Hepatocyte (in vitro differentiated cells): ENCODE measurements at regions not wholly inside any gene's neighbourhood (a gene's known extent, or its start where the extent isn't known, plus 50 kb on each side); places are given as distances from the start of the nearest gene placed in this dataset.
A peak's percentile ranks its signal among the peaks of the same experiment; 100 is the strongest.

Source experiments
- DNase-seq: peaks from one replicate; pipeline ENCODE4 v3.0.0-alpha.2; 2016; ENCODE audit warnings: low spot score
- H2AFZ ChIP-seq: fragments of 200-600 bp; sonication (generic); 2 replicates; pipeline ENCODE4 v1.6.0; 2016; ENCODE audit warnings: antibody characterized with exemption, mild to moderate bottlenecking
- H3K27ac ChIP-seq: fragments of 200-600 bp; sonication (generic); 2 replicates; pipeline ENCODE4 v1.5.1; 2016; ENCODE audit warnings: mild to moderate bottlenecking
- H3K27me3 ChIP-seq: fragments of 200-600 bp; sonication (generic); 2 replicates; pipeline ENCODE4 v1.6.1; 2016
- H3K36me3 ChIP-seq: fragments of 200-600 bp; sonication (generic); replicated peaks from 2 replicates; pipeline ENCODE4 v1.5.1; 2016; ENCODE audit warnings: low read depth; ENCODE audit not compliant: insufficient read depth
- H3K4me1 ChIP-seq: fragments of 200-600 bp; sonication (generic); 2 replicates; pipeline ENCODE4 v1.5.1; 2016; ENCODE audit warnings: mild to moderate bottlenecking, moderate library complexity; ENCODE audit not compliant: insufficient read depth
- H3K4me2 ChIP-seq: fragments of 200-600 bp; sonication (generic); 2 replicates; pipeline ENCODE4 v1.6.0; 2016
- H3K4me3 ChIP-seq: fragments of 200-600 bp; sonication (generic); 2 replicates; pipeline ENCODE4 v1.5.1; 2016; ENCODE audit warnings: mild to moderate bottlenecking
- H3K79me2 ChIP-seq: fragments of 200-600 bp; sonication (generic); 2 replicates; pipeline ENCODE4 v1.6.0; 2017; ENCODE audit warnings: mild to moderate bottlenecking
- H3K9me2 ChIP-seq: fragments of 200-600 bp; sonication (generic); replicated peaks from 2 replicates; pipeline ENCODE4 v1.6.0; 2017; ENCODE audit warnings: mild to moderate bottlenecking; ENCODE audit not compliant: insufficient read depth
- H3K9me3 ChIP-seq: fragments of 200-600 bp; sonication (generic); 2 replicates; pipeline ENCODE4 v1.5.1; 2016; ENCODE audit warnings: low read depth, mild to moderate bottlenecking
- H4K20me1 ChIP-seq: fragments of 200-600 bp; sonication (generic); 2 replicates; pipeline ENCODE4 v1.6.0; 2016; ENCODE audit warnings: mild to moderate bottlenecking; ENCODE audit not compliant: insufficient read depth, poor library complexity, severe bottlenecking
- CTCF ChIP-seq: fragments of 200-600 bp; sonication (generic); IDR thresholded peaks from 2 replicates; pipeline ENCODE4 v1.5.1; 2016; ENCODE audit warnings: antibody characterized with exemption, mild to moderate bottlenecking; ENCODE audit not compliant: poor library complexity
- EZH2 ChIP-seq: fragments of 200-600 bp; sonication (generic); IDR thresholded peaks from 2 replicates; pipeline ENCODE4 v1.6.1; 2016; ENCODE audit warnings: antibody characterized with exemption, mild to moderate bottlenecking, borderline replicate concordance
- EZH2phosphoT487 ChIP-seq: fragments of 200-600 bp; sonication (generic); IDR thresholded peaks from one replicate; pipeline ENCODE4 v1.6.1; 2018; ENCODE audit warnings: antibody characterized with exemption, mild to moderate bottlenecking, low read depth, moderate library complexity; ENCODE audit not compliant: unreplicated experiment, severe bottlenecking
- WGBS: methylation state at CpG from one replicate; pipeline ENCODE4 v1.1.6; 2016; ENCODE audit warnings: low lambda C conversion rate; ENCODE audit errors: missing lambda C conversion rate; 5-methylcytosine and 5-hydroxymethylcytosine counted together

DNA sequence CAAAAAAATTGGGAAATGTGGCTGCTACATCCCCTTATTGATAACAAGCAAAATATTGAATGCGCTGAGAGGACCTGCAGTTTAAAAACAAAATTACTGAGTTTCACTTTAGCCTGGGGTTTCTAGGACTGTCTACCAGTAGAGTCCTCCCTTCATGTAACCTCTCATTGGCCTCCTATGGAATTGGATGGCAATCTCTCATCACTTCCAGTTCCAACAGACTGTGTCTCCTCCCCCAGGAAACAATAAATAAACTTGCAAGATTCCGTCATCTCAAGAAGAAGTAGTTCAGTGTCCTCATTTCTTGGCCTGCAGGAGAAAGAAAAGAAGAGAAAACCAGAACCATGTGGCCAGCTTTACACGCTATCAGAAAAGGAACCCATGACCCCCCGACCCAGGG, 123.8 kb downstream of the TLE3 start:
- no peak overlapping the region for H3K4me3 ChIP-seq
- no peaks in the 10 kb centered on the region for H4K20me1 ChIP-seq
- no peaks in the 10 kb centered on the region for H3K36me3 ChIP-seq
- H3K4me1 ChIP-seq, result no peaks in the 10 kb centered on the region
- no peak for DNase-seq
- H3K79me2 ChIP-seq, result no peaks in the 10 kb centered on the region
- TF ChIP-seq EZH2, result no peak
- no peak for TF ChIP-seq CTCF
- TF ChIP-seq EZH2phosphoT487, result no peak
- H3K9me2 ChIP-seq, result no peaks in the 10 kb centered on the region
- H3K9me3 ChIP-seq, result no peaks in the 10 kb centered on the region
- H3K27ac ChIP-seq, result no peak overlapping the region
- no peak overlapping the region for H3K4me2 ChIP-seq
- no peak overlapping the region for H2AFZ ChIP-seq
- WGBS, result 83% methylated on average over 4 of the region's 4 CpGs
- H3K27me3 ChIP-seq, result peaks cover 11% of the 10 kb centered on the region

DNA sequence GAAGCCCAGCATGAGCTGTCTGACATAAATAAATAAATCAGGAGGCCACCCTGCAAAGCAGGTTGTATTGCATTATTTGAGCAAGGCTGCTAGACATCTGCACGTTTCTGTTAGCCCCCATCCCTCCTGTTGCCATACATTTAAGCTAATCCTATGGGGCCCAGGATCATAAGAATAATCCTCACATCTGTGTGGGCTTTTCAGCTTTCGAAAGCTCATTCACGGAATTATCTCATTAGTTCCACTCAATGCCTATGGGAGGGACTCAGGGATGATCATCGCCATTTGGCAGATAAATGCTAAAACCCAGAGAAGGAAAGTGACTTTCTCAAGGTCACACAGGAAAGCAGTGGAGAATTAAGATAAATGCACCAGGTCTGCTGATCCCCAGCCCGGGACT, 123.4 kb downstream of the TLE3 start:
- no peak overlapping the region for H2AFZ ChIP-seq
- no peaks in the 10 kb centered on the region for H3K79me2 ChIP-seq
- no peak overlapping the region for H3K27ac ChIP-seq
- H3K9me3 ChIP-seq, result no peaks in the 10 kb centered on the region
- H3K4me2 ChIP-seq, result no peak overlapping the region
- H3K4me1 ChIP-seq, result no peaks in the 10 kb centered on the region
- no peaks in the 10 kb centered on the region for H3K36me3 ChIP-seq
- H3K27me3 ChIP-seq, result peaks cover 10% of the 10 kb centered on the region
- no peaks in the 10 kb centered on the region for H4K20me1 ChIP-seq
- TF ChIP-seq EZH2 (no peak), EZH2phosphoT487 (no peak), CTCF (no peak)
- no peaks in the 10 kb centered on the region for H3K9me2 ChIP-seq
- no peak overlapping the region for H3K4me3 ChIP-seq
- DNase-seq, result no peak
- WGBS, result 55% methylated on average over 5 of the region's 5 CpGs

DNA sequence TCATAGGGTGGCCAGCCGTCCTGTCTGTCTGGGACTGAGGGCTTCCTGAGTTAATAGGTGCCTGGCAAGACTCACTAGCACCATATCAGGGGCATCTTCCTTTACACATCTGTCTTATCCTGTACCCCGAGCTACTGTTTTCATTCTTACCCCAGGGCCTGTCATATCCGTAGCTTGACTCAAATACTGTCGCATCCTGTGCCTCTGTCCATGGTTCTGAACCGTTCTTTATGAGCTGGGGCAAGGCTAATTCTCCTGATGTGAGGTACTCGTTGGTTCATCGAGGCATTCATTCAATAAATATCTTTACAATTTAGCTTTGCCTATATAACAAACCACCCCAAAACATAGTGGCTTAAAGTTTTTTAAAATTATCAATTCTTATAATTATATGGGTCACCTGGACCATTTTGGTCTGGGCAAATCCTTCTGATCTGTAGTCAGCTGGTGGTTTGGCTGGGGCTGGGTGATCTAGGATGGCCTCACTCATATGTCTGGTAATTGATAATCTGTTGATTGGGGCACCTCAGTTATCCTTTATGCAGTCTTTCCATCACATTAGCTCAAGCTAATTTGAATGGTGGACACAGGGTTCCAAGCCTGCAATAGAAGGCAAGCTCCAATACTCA, 121.2 kb downstream of the TLE3 start:
- H4K20me1 ChIP-seq, result no peaks in the 10 kb centered on the region
- TF ChIP-seq EZH2phosphoT487 (no peak), EZH2 (no peak), CTCF (no peak)
- H3K27ac ChIP-seq, result no peak overlapping the region
- H3K9me3 ChIP-seq, result no peaks in the 10 kb centered on the region
- no peaks in the 10 kb centered on the region for H3K79me2 ChIP-seq
- H3K36me3 ChIP-seq, result no peaks in the 10 kb centered on the region
- DNase-seq, result peak; percentile 84
- no peaks in the 10 kb centered on the region for H3K9me2 ChIP-seq
- H3K4me1 ChIP-seq, result no peaks in the 10 kb centered on the region
- no peak overlapping the region for H3K4me3 ChIP-seq
- WGBS, result 27% methylated on average over 7 of the region's 7 CpGs
- H3K4me2 ChIP-seq, result no peak overlapping the region
- no peak overlapping the region for H2AFZ ChIP-seq
- H3K27me3 ChIP-seq, result peaks cover 4% of the 10 kb centered on the region
